ENCODE measurements at regions not wholly inside any gene's neighbourhood (a gene's known extent, or its start where the extent isn't known, plus 50 kb on each side); places are given as distances from the start of the nearest gene placed in this dataset.

GRCh38 chr13:34513526-34513925, 428.5 kb upstream of the NBEA start:
- no peak for DNase-seq

GRCh38 chr13:34515201-34515600, 426.9 kb upstream of the NBEA start:
- no peak for DNase-seq

- DNase-seq = no peak
These were observed 420.9 kb upstream of the NBEA start for GRCh38 chr13:34521171-34521570.

GRCh38 chr13:34522808-34523207, 419.3 kb upstream of the NBEA start:
- no peak for DNase-seq

- DNase-seq = no peak
These were observed 418.7 kb upstream of the NBEA start for GRCh38 chr13:34523406-34523805.

GRCh38 chr13:34533941-34534340, 408.1 kb upstream of the NBEA start:
- no peak for DNase-seq

- DNase-seq = no peak
These were observed 399.7 kb upstream of the NBEA start for GRCh38 chr13:34542321-34542720.

- DNase-seq = no peak
These were observed 398.2 kb upstream of the NBEA start for GRCh38 chr13:34543836-34544235.

GRCh38 chr13:34545461-34545860, 396.6 kb upstream of the NBEA start:
- DNase-seq = no peak

- no peak for DNase-seq
These were observed 395.5 kb upstream of the NBEA start for GRCh38 chr13:34546344-34547250.

- no peak for DNase-seq
These were observed 394.1 kb upstream of the NBEA start for GRCh38 chr13:34547929-34548328.

- no peak for DNase-seq
These were observed 388.7 kb upstream of the NBEA start for GRCh38 chr13:34553376-34553775.

GRCh38 chr13:34555988-34556387, 386.1 kb upstream of the NBEA start:
- DNase-seq = no peak

GRCh38 chr13:34561033-34561432, 381.0 kb upstream of the NBEA start:
- DNase-seq = no peak

- no peak for DNase-seq
These were observed 374.5 kb upstream of the NBEA start for GRCh38 chr13:34567597-34567996.

GRCh38 chr13:34570698-34571353, 371.2 kb upstream of the NBEA start:
- DNase-seq = no peak

GRCh38 chr13:34571716-34572115, 370.4 kb upstream of the NBEA start:
- no peak for DNase-seq

- DNase-seq = no peak
These were observed 365.0 kb upstream of the NBEA start for GRCh38 chr13:34577051-34577450.

- no peak for DNase-seq
These were observed 363.6 kb upstream of the NBEA start for GRCh38 chr13:34578471-34578870.

- no peak for DNase-seq
These were observed 363.2 kb upstream of the NBEA start for GRCh38 chr13:34578917-34579316.

- DNase-seq = no peak
These were observed 358.9 kb upstream of the NBEA start for GRCh38 chr13:34583181-34583580.

- no peak for DNase-seq
These were observed 354.5 kb upstream of the NBEA start for GRCh38 chr13:34587576-34587975.

- no peak for DNase-seq
These were observed 353.7 kb upstream of the NBEA start for GRCh38 chr13:34588362-34588761.

- DNase-seq = no peak
These were observed 352.5 kb upstream of the NBEA start for GRCh38 chr13:34589581-34589980.
